ENCODE measurements at regions not wholly inside any gene's neighbourhood (a gene's known extent, or its start where the extent isn't known, plus 50 kb on each side); places are given as distances from the start of the nearest gene placed in this dataset.

DNA sequence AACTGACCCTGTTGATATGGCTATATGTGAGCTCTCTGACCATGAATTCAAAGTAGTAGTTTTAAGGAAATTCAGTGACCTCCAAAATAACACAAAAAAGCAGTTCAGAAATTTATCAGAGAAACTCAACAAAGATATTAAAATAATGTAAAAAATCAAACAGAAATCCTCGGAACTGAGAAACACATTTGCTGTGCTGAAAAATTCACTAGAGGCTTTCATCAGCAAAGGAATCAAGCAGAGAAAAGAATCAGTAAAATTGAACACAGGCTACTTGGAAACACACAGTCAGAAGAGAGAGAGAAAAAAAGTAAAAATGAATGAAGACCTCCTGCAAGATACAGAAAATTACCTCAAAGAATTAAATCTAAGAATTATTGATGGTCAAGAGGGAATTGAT is 417.2 kb downstream of the TMEM232 start (continued):
- TF ChIP-seq, protein P1, sequence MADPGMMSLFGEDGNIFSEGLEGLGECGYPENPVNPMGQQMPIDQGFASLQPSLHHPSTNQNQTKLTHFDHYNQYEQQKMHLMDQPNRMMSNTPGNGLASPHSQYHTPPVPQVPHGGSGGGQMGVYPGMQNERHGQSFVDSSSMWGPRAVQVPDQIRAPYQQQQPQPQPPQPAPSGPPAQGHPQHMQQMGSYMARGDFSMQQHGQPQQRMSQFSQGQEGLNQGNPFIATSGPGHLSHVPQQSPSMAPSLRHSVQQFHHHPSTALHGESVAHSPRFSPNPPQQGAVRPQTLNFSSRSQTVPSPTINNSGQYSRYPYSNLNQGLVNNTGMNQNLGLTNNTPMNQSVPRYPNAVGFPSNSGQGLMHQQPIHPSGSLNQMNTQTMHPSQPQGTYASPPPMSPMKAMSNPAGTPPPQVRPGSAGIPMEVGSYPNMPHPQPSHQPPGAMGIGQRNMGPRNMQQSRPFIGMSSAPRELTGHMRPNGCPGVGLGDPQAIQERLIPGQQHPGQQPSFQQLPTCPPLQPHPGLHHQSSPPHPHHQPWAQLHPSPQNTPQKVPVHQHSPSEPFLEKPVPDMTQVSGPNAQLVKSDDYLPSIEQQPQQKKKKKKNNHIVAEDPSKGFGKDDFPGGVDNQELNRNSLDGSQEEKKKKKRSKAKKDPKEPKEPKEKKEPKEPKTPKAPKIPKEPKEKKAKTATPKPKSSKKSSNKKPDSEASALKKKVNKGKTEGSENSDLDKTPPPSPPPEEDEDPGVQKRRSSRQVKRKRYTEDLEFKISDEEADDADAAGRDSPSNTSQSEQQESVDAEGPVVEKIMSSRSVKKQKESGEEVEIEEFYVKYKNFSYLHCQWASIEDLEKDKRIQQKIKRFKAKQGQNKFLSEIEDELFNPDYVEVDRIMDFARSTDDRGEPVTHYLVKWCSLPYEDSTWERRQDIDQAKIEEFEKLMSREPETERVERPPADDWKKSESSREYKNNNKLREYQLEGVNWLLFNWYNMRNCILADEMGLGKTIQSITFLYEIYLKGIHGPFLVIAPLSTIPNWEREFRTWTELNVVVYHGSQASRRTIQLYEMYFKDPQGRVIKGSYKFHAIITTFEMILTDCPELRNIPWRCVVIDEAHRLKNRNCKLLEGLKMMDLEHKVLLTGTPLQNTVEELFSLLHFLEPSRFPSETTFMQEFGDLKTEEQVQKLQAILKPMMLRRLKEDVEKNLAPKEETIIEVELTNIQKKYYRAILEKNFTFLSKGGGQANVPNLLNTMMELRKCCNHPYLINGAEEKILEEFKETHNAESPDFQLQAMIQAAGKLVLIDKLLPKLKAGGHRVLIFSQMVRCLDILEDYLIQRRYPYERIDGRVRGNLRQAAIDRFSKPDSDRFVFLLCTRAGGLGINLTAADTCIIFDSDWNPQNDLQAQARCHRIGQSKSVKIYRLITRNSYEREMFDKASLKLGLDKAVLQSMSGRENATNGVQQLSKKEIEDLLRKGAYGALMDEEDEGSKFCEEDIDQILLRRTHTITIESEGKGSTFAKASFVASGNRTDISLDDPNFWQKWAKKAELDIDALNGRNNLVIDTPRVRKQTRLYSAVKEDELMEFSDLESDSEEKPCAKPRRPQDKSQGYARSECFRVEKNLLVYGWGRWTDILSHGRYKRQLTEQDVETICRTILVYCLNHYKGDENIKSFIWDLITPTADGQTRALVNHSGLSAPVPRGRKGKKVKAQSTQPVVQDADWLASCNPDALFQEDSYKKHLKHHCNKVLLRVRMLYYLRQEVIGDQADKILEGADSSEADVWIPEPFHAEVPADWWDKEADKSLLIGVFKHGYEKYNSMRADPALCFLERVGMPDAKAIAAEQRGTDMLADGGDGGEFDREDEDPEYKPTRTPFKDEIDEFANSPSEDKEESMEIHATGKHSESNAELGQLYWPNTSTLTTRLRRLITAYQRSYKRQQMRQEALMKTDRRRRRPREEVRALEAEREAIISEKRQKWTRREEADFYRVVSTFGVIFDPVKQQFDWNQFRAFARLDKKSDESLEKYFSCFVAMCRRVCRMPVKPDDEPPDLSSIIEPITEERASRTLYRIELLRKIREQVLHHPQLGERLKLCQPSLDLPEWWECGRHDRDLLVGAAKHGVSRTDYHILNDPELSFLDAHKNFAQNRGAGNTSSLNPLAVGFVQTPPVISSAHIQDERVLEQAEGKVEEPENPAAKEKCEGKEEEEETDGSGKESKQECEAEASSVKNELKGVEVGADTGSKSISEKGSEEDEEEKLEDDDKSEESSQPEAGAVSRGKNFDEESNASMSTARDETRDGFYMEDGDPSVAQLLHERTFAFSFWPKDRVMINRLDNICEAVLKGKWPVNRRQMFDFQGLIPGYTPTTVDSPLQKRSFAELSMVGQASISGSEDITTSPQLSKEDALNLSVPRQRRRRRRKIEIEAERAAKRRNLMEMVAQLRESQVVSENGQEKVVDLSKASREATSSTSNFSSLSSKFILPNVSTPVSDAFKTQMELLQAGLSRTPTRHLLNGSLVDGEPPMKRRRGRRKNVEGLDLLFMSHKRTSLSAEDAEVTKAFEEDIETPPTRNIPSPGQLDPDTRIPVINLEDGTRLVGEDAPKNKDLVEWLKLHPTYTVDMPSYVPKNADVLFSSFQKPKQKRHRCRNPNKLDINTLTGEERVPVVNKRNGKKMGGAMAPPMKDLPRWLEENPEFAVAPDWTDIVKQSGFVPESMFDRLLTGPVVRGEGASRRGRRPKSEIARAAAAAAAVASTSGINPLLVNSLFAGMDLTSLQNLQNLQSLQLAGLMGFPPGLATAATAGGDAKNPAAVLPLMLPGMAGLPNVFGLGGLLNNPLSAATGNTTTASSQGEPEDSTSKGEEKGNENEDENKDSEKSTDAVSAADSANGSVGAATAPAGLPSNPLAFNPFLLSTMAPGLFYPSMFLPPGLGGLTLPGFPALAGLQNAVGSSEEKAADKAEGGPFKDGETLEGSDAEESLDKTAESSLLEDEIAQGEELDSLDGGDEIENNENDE (IDR thresholded peaks at IDR 0.05; ENCODE audit: insufficient replicate concordance, low read length): no peak
- TF ChIP-seq CBX5 (IDR thresholded peaks at IDR 0.05; ENCODE audit: low read depth, low read length) (no peak), SP4 (IDR thresholded peaks at IDR 0.05; ENCODE audit: low read length) (no peak), EZH2 (IDR thresholded peaks at IDR 0.05; ENCODE audit: low read depth, low read length, severe bottlenecking) (no peak), SAP30 (IDR thresholded peaks at IDR 0.05; ENCODE audit: insufficient read depth, insufficient replicate concordance, low read length) (no peak), BACH1 (IDR thresholded peaks at IDR 0.05; ENCODE audit: low read length) (no peak), HDAC2 (IDR thresholded peaks at IDR 0.05; ENCODE audit: borderline replicate concordance in 1 of 2, low read depth in 2 of 2, low read length in 2 of 2) (no peak), TAF1 (IDR thresholded peaks at IDR 0.05; ENCODE audit: low read depth, low read length) (no peak)
- TF ChIP-seq, protein P2, sequence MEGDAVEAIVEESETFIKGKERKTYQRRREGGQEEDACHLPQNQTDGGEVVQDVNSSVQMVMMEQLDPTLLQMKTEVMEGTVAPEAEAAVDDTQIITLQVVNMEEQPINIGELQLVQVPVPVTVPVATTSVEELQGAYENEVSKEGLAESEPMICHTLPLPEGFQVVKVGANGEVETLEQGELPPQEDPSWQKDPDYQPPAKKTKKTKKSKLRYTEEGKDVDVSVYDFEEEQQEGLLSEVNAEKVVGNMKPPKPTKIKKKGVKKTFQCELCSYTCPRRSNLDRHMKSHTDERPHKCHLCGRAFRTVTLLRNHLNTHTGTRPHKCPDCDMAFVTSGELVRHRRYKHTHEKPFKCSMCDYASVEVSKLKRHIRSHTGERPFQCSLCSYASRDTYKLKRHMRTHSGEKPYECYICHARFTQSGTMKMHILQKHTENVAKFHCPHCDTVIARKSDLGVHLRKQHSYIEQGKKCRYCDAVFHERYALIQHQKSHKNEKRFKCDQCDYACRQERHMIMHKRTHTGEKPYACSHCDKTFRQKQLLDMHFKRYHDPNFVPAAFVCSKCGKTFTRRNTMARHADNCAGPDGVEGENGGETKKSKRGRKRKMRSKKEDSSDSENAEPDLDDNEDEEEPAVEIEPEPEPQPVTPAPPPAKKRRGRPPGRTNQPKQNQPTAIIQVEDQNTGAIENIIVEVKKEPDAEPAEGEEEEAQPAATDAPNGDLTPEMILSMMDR (IDR thresholded peaks at IDR 0.05; ENCODE audit: control extremely low read depth in 1 of 3, insufficient read depth in 1 of 3, low read depth in 1 of 3, low read length in 3 of 3): no peak
